HuH-7 (cell line): ENCODE measurements at regions not wholly inside any gene's neighbourhood (a gene's known extent, or its start where the extent isn't known, plus 50 kb on each side); places are given as distances from the start of the nearest gene placed in this dataset.
A peak's percentile ranks its signal among the peaks of the same experiment; 100 is the strongest.

ENCODE experiments used
- DNase-seq: peaks from one replicate; pipeline ENCODE4 v3.0.0; 2011; ENCODE audit warnings: low spot score

GRCh38 chr11:112540261-112540660 is 279.6 kb upstream of the PLET1 start:
- DNase-seq, result no peak

GRCh38 chr11:112541140-112542046 is 280.7 kb upstream of the PLET1 start:
- DNase-seq, result no peak

GRCh38 chr11:112542479-112542878 is 281.8 kb upstream of the PLET1 start:
- no peak for DNase-seq

GRCh38 chr11:112543390-112543789 is 282.7 kb upstream of the PLET1 start:
- no peak for DNase-seq

- no peak for DNase-seq
Measured at GRCh38 chr11:112548641-112549040, 288.0 kb upstream of the PLET1 start.

- DNase-seq, result no peak
Measured at GRCh38 chr11:112553205-112553731, 292.6 kb upstream of the PLET1 start.

GRCh38 chr11:112554586-112554985 is 293.9 kb upstream of the PLET1 start:
- no peak for DNase-seq

- peak; percentile 64 for DNase-seq
Measured at GRCh38 chr11:112555491-112556364, 295.1 kb upstream of the PLET1 start.

- no peak for DNase-seq
Measured at GRCh38 chr11:112558691-112559090, 298.0 kb upstream of the PLET1 start.

GRCh38 chr11:112563808-112564207 is 303.1 kb upstream of the PLET1 start:
- DNase-seq, result no peak

- no peak for DNase-seq
Measured at GRCh38 chr11:112564228-112564955, 303.7 kb upstream of the PLET1 start.

- DNase-seq, result no peak
Measured at GRCh38 chr11:112565551-112565950, 304.9 kb upstream of the PLET1 start.

GRCh38 chr11:112566124-112566523 is 305.5 kb upstream of the PLET1 start:
- DNase-seq, result no peak

GRCh38 chr11:112570333-112570732 is 309.7 kb upstream of the PLET1 start:
- no peak for DNase-seq

- no peak for DNase-seq
Measured at GRCh38 chr11:112579282-112579681, 318.6 kb upstream of the PLET1 start.

- DNase-seq, result no peak
Measured at GRCh38 chr11:112580864-112581263, 320.2 kb upstream of the PLET1 start.

GRCh38 chr11:112581747-112582146 is 321.1 kb upstream of the PLET1 start:
- no peak for DNase-seq

- DNase-seq, result no peak
Measured at GRCh38 chr11:112582366-112582765, 321.7 kb upstream of the PLET1 start.

GRCh38 chr11:112583261-112583893 is 322.7 kb upstream of the PLET1 start:
- DNase-seq, result no peak

- DNase-seq, result peak; percentile 19
Measured at GRCh38 chr11:112584672-112585071, 324.0 kb upstream of the PLET1 start.

GRCh38 chr11:112587664-112588063 is 327.0 kb upstream of the PLET1 start:
- no peak for DNase-seq
